A549 (cell line): ENCODE measurements at regions not wholly inside any gene's neighbourhood (a gene's known extent, or its start where the extent isn't known, plus 50 kb on each side); places are given as distances from the start of the nearest gene placed in this dataset.

Source experiments
- ATAC-seq, 2 experiments: fragments of 200-7000 bp in 1 of 2; fragments of >200 bp in 1 of 2; cut with Nextera tagmentation in 1 of 2; cut with Tn5 transposase in 1 of 2; 3 replicates each; pipeline versions ENCODE4 v1.8.0 to v1.9.1; 2018 to 2020; ENCODE audit warnings: mild to moderate bottlenecking in 1 of 2, moderate library complexity in 1 of 2
- CTCF ChIA-PET: fragments of 300-600 bp; sonication (Branson Sonifier 250); formaldehyde crosslinking; extraction: SDS; loops from one replicate; lab custom pipeline; 2021; ENCODE audit warnings: antibody characterized with exemption, inconsistent platforms; lab: Yijun Ruan, JAX
- POLR2A ChIA-PET: fragments of 350-600 bp; formaldehyde crosslinking; extraction: SDS; loops from one replicate; lab custom pipeline; 2021; ENCODE audit warnings: antibody characterized with exemption, inconsistent platforms; lab: Yijun Ruan, JAX
- DNase-seq, 2 experiments: peaks; one replicate each; pipeline versions ENCODE4 v3.0.0 to v3.0.0-alpha.2; 2011 to 2016; ENCODE audit warnings: low read depth in 1 of 2, low spot score in 1 of 2
- FAIRE-seq: peaks from 2 replicates; lab custom pipeline; 2011; peaks lifted over from hg19 to GRCh38; lab: Jason Lieb, UNC
- H3K27ac ChIP-seq, 2 experiments: fragments of >200 bp; sonication (Bioruptor Twin); formaldehyde crosslinking; 3 replicates each; pipeline ENCODE4 v1.5.1; 2016 to 2017
- H3K4me1 ChIP-seq: fragments of >200 bp; sonication (Bioruptor Twin); formaldehyde crosslinking; 3 replicates; pipeline ENCODE4 v1.6.1; 2016
- H3K4me2 ChIP-seq: fragments of >200 bp; sonication (Bioruptor Twin); formaldehyde crosslinking; 3 replicates; pipeline ENCODE4 v1.6.1; 2016
- H3K4me3 ChIP-seq: fragments of >200 bp; sonication (Bioruptor Twin); formaldehyde crosslinking; 3 replicates; pipeline ENCODE4 v1.5.1; 2016
- H3K9me3 ChIP-seq: fragments of >200 bp; sonication (Bioruptor Twin); formaldehyde crosslinking; 3 replicates; pipeline ENCODE4 v1.6.1; 2016
- CEBPB ChIP-seq, 2 experiments: fragments of >200 bp in 1 of 2; sonication (Bioruptor Twin) in 1 of 2; formaldehyde crosslinking in 1 of 2; IDR thresholded peaks; 2 replicates each; pipeline ENCODE4 v1.6.1; 2012 to 2016
- CHD4 ChIP-seq: fragments of 200-600 bp; sonication (generic); IDR thresholded peaks from 2 replicates; pipeline ENCODE4 v1.6.1; 2016; ENCODE audit warnings: antibody characterized with exemption, mild to moderate bottlenecking, borderline replicate concordance
- EHF ChIP-seq: fragments of 250-450 bp; sonication (Bioruptor Pico); IDR thresholded peaks from 2 replicates; pipeline ENCODE4 v1.5.0; 2020; ENCODE audit warnings: mild to moderate bottlenecking
- ESRRA ChIP-seq: fragments of 150-350 bp; IDR thresholded peaks from 2 replicates; pipeline ENCODE4 v1.6.1; 2014; ENCODE audit warnings: mild to moderate bottlenecking, low read length, borderline replicate concordance
- FOSB ChIP-seq: fragments of 250-450 bp; sonication (Bioruptor Pico); IDR thresholded peaks from 2 replicates; pipeline ENCODE4 v1.5.0; 2020; ENCODE audit warnings: mild to moderate bottlenecking, moderate library complexity
- FOXS1 ChIP-seq: fragments of 250-450 bp; sonication (Bioruptor Pico); IDR thresholded peaks from 2 replicates; pipeline ENCODE4 v1.5.0; 2020; ENCODE audit warnings: mild to moderate bottlenecking, moderate library complexity
- GATA3 ChIP-seq: IDR thresholded peaks from 2 replicates; pipeline ENCODE4 v1.6.1; 2012; ENCODE audit warnings: borderline replicate concordance
- HOXB13 ChIP-seq: fragments of 250-450 bp; sonication (Bioruptor Pico); IDR thresholded peaks from 2 replicates; pipeline ENCODE4 v1.5.0; 2020; ENCODE audit warnings: low read depth, mild to moderate bottlenecking, moderate library complexity
- KDM5A ChIP-seq: fragments of 200-600 bp; sonication (generic); IDR thresholded peaks from 2 replicates; pipeline ENCODE4 v1.6.1; 2016; ENCODE audit warnings: antibody characterized with exemption, mild to moderate bottlenecking
- MAFK ChIP-seq: fragments of 450-650 bp; IDR thresholded peaks from 2 replicates; pipeline ENCODE4 v1.6.1; 2014; ENCODE audit not compliant: partially characterized antibody
- NPAS2 ChIP-seq: fragments of 250-450 bp; sonication (Bioruptor Pico); IDR thresholded peaks from 2 replicates; pipeline ENCODE4 v1.8.0; 2022; ENCODE audit warnings: mild to moderate bottlenecking, moderate library complexity, borderline replicate concordance
- PHF8 ChIP-seq: fragments of 200-600 bp; sonication (generic); IDR thresholded peaks from 2 replicates; pipeline ENCODE4 v1.6.1; 2016; ENCODE audit warnings: low read depth, mild to moderate bottlenecking, antibody characterized with exemption, moderate library complexity, borderline replicate concordance
- POLR2AphosphoS2 ChIP-seq: conservative IDR thresholded peaks from 2 replicates; pipeline ENCODE4 v1.6.1; 2012; ENCODE audit warnings: low read length, improper control_type of control experiment, inconsistent platforms
- RNF2 ChIP-seq: fragments of 200-600 bp; sonication (generic); IDR thresholded peaks from 2 replicates; pipeline ENCODE4 v1.6.1; 2016; ENCODE audit warnings: low read depth, mild to moderate bottlenecking, antibody characterized with exemption, moderate library complexity, borderline replicate concordance
- WGBS: methylation state at CpG from one replicate; pipeline ENCODE4 v1.1.6; 2017; ENCODE audit errors: missing lambda C conversion rate; 5-methylcytosine and 5-hydroxymethylcytosine counted together
- TF ChIP-seq, protein P1 (sequence below): fragments of 250-450 bp; sonication (Bioruptor Pico); IDR thresholded peaks from 2 replicates; pipeline ENCODE4 v1.5.0; 2021; ENCODE audit warnings: mild to moderate bottlenecking, moderate library complexity, borderline replicate concordance
- TF ChIP-seq, protein P2 (sequence below): IDR thresholded peaks from 2 replicates; pipeline ENCODE4 v1.6.1; 2012; ENCODE audit warnings: low read depth, borderline replicate concordance
- TF ChIP-seq, protein P3 (sequence below): fragments of 200-600 bp; sonication (generic); IDR thresholded peaks from 2 replicates; pipeline ENCODE4 v1.6.1; 2016; ENCODE audit warnings: antibody characterized with exemption, mild to moderate bottlenecking, moderate library complexity

DNA sequence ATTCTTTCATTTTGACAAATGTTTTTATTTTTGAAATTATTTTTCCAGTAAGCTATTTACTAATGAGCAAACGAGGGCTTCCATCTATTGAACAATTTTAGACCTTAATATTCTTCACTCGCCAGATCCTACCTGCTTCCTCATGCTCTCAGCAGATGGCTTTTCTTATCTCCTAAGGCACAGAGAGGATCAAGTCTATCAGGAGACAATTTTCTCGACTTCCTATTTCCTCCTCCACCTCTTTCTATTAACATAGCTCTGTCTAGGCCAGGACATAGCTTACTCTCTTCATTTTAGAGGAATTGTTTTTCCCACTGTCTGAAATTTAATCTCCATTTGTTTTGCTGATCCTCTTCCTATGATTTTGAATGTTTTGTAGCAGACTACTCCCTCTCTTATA is 87.0 kb upstream of the MAN1A1 start:
- TF ChIP-seq KDM5A: no peak
- TF ChIP-seq, protein P1, sequence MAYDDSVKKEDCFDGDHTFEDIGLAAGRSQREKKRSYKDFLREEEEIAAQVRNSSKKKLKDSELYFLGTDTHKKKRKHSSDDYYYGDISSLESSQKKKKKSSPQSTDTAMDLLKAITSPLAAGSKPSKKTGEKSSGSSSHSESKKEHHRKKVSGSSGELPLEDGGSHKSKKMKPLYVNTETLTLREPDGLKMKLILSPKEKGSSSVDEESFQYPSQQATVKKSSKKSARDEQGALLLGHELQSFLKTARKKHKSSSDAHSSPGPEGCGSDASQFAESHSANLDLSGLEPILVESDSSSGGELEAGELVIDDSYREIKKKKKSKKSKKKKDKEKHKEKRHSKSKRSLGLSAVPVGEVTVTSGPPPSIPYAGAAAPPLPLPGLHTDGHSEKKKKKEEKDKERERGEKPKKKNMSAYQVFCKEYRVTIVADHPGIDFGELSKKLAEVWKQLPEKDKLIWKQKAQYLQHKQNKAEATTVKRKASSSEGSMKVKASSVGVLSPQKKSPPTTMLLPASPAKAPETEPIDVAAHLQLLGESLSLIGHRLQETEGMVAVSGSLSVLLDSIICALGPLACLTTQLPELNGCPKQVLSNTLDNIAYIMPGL (CRISPR knock-in tag): no peak
- no peaks in the 10 kb centered on the region for H3K4me1 ChIP-seq
- no peak overlapping the region for H3K27ac ChIP-seq
- FAIRE-seq (no peak), ATAC-seq (no peak), DNase-seq (no peak)
- CTCF ChIA-PET: no interaction called here
- WGBS: 21% methylated on average over 3 of the region's 3 CpGs
- POLR2A ChIA-PET: no interaction called here
- H3K4me3 ChIP-seq: no peak overlapping the region
- H3K9me3 ChIP-seq: no peaks in the 10 kb centered on the region
- no peak overlapping the region for H3K4me2 ChIP-seq

DNA sequence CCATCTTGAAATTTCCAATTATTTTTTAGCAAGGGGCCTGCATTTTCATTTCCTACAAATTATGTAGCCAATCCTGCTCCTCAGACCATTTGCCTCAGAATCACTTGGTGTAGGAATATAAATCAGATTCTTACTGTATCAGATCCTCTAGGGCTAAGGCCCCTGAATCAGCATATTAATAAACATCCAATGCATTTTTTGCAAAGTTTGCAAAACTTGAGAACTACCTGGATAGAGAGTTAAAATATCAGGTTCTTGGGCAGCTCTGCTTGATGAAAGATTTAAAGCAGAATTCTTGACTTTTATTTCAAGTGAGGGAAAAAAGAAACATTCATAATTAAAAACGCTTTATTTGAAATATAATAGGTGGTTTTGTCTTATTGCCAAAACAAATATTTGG is 82.2 kb upstream of the MAN1A1 start:
- FAIRE-seq (no peak), ATAC-seq (no peak), DNase-seq (no peak)
- Histone ChIP-seq H3K27ac (no peak overlapping the region), H3K4me3 (no peak overlapping the region), H3K9me3 (no peaks in the 10 kb centered on the region), H3K4me2 (no peak overlapping the region), H3K4me1 (no peaks in the 10 kb centered on the region)
- 9% methylated on average over 1 of the region's 1 CpG for WGBS
- TF ChIP-seq RNF2 (no peak), MAFK (peak; percentile 24)
- ChIA-PET CTCF (no interaction called here), POLR2A (no interaction called here)

DNA sequence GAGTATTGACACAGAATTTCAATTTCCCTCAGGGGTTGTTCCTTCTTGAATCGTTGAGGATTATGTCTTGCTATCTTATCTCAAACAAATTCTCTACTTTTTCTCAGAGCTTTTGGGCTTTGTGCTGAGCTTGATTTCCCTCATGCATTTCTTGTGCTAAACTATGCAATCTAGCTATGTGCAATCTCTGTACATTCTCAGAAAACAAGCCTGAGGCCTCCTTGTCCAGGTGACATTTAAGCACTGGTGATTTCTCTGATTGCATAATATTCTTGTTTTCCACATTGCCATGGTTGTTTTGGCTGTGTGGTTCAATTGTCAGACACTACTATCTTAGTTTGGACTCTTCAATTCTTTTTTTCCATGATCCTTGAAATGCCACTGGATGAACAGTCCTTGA is 81.2 kb upstream of the MAN1A1 start:
- 0% methylated on average over 1 of the region's 1 CpG for WGBS
- Histone ChIP-seq H3K9me3 (no peaks in the 10 kb centered on the region), H3K4me2 (no peak overlapping the region), H3K27ac (no peak overlapping the region), H3K4me1 (no peaks in the 10 kb centered on the region), H3K4me3 (no peak overlapping the region)
- TF ChIP-seq, protein P2, sequence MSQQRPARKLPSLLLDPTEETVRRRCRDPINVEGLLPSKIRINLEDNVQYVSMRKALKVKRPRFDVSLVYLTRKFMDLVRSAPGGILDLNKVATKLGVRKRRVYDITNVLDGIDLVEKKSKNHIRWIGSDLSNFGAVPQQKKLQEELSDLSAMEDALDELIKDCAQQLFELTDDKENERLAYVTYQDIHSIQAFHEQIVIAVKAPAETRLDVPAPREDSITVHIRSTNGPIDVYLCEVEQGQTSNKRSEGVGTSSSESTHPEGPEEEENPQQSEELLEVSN: no peak
- TF ChIP-seq POLR2AphosphoS2: no peak
- TF ChIP-seq GATA3: no peak
- no peak for TF ChIP-seq CEBPB (IDR thresholded peaks at IDR 0.05)
- TF ChIP-seq ESRRA: no peak
- no peak for TF ChIP-seq PHF8
- TF ChIP-seq NPAS2: no peak
- no peak for TF ChIP-seq RNF2
- TF ChIP-seq FOXS1 (CRISPR knock-in tag): no peak
- no peak for TF ChIP-seq CHD4
- TF ChIP-seq FOSB (CRISPR knock-in tag): no peak
- TF ChIP-seq EHF (CRISPR knock-in tag): no peak
- TF ChIP-seq, protein P1 (CRISPR knock-in tag): no peak
- no peak for TF ChIP-seq HOXB13 (CRISPR knock-in tag)
- TF ChIP-seq, protein P3, sequence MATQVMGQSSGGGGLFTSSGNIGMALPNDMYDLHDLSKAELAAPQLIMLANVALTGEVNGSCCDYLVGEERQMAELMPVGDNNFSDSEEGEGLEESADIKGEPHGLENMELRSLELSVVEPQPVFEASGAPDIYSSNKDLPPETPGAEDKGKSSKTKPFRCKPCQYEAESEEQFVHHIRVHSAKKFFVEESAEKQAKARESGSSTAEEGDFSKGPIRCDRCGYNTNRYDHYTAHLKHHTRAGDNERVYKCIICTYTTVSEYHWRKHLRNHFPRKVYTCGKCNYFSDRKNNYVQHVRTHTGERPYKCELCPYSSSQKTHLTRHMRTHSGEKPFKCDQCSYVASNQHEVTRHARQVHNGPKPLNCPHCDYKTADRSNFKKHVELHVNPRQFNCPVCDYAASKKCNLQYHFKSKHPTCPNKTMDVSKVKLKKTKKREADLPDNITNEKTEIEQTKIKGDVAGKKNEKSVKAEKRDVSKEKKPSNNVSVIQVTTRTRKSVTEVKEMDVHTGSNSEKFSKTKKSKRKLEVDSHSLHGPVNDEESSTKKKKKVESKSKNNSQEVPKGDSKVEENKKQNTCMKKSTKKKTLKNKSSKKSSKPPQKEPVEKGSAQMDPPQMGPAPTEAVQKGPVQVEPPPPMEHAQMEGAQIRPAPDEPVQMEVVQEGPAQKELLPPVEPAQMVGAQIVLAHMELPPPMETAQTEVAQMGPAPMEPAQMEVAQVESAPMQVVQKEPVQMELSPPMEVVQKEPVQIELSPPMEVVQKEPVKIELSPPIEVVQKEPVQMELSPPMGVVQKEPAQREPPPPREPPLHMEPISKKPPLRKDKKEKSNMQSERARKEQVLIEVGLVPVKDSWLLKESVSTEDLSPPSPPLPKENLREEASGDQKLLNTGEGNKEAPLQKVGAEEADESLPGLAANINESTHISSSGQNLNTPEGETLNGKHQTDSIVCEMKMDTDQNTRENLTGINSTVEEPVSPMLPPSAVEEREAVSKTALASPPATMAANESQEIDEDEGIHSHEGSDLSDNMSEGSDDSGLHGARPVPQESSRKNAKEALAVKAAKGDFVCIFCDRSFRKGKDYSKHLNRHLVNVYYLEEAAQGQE: no peak
- DNase-seq (no peak), ATAC-seq (no peak), FAIRE-seq (no peak)
- POLR2A ChIA-PET: no interaction called here
- CTCF ChIA-PET: no interaction called here
